ENCODE measurements at regions not wholly inside any gene's neighbourhood (a gene's known extent, or its start where the extent isn't known, plus 50 kb on each side); places are given as distances from the start of the nearest gene placed in this dataset.

GRCh38 chr10:78755063-78755701 is 313.6 kb upstream of the ZMIZ1 start:
- no peak for TF ChIP-seq CTCF (IDR thresholded peaks at IDR 0.05)
- no peak for TF ChIP-seq POLR2A (IDR thresholded peaks at IDR 0.05)
